ENCODE measurements at regions not wholly inside any gene's neighbourhood (a gene's known extent, or its start where the extent isn't known, plus 50 kb on each side); places are given as distances from the start of the nearest gene placed in this dataset.

- TF ChIP-seq, protein P1, sequence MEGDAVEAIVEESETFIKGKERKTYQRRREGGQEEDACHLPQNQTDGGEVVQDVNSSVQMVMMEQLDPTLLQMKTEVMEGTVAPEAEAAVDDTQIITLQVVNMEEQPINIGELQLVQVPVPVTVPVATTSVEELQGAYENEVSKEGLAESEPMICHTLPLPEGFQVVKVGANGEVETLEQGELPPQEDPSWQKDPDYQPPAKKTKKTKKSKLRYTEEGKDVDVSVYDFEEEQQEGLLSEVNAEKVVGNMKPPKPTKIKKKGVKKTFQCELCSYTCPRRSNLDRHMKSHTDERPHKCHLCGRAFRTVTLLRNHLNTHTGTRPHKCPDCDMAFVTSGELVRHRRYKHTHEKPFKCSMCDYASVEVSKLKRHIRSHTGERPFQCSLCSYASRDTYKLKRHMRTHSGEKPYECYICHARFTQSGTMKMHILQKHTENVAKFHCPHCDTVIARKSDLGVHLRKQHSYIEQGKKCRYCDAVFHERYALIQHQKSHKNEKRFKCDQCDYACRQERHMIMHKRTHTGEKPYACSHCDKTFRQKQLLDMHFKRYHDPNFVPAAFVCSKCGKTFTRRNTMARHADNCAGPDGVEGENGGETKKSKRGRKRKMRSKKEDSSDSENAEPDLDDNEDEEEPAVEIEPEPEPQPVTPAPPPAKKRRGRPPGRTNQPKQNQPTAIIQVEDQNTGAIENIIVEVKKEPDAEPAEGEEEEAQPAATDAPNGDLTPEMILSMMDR (IDR thresholded peaks at IDR 0.05) = no peak
- no peak for TF ChIP-seq POLR2AphosphoS5 (IDR thresholded peaks at IDR 0.05; ENCODE audit: low read depth, low read length)
- TF ChIP-seq, protein P2, sequence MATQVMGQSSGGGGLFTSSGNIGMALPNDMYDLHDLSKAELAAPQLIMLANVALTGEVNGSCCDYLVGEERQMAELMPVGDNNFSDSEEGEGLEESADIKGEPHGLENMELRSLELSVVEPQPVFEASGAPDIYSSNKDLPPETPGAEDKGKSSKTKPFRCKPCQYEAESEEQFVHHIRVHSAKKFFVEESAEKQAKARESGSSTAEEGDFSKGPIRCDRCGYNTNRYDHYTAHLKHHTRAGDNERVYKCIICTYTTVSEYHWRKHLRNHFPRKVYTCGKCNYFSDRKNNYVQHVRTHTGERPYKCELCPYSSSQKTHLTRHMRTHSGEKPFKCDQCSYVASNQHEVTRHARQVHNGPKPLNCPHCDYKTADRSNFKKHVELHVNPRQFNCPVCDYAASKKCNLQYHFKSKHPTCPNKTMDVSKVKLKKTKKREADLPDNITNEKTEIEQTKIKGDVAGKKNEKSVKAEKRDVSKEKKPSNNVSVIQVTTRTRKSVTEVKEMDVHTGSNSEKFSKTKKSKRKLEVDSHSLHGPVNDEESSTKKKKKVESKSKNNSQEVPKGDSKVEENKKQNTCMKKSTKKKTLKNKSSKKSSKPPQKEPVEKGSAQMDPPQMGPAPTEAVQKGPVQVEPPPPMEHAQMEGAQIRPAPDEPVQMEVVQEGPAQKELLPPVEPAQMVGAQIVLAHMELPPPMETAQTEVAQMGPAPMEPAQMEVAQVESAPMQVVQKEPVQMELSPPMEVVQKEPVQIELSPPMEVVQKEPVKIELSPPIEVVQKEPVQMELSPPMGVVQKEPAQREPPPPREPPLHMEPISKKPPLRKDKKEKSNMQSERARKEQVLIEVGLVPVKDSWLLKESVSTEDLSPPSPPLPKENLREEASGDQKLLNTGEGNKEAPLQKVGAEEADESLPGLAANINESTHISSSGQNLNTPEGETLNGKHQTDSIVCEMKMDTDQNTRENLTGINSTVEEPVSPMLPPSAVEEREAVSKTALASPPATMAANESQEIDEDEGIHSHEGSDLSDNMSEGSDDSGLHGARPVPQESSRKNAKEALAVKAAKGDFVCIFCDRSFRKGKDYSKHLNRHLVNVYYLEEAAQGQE (IDR thresholded peaks at IDR 0.05; ENCODE audit: insufficient read depth in 1 of 2, low read depth in 2 of 2, low read length in 1 of 2) = no peak
These were observed 50.6 kb upstream of the IL1R1 start for GRCh38 chr2:102091908-102092307.
